GM13977 (cell line): ENCODE measurements at regions not wholly inside any gene's neighbourhood (a gene's known extent, or its start where the extent isn't known, plus 50 kb on each side); places are given as distances from the start of the nearest gene placed in this dataset.
"Not testable (repeated sequence)": the region's sequence is repeated elsewhere in the genome, so short reads cannot be mapped to it uniquely, and the experiment has no call there.

Experiments
- DNase-seq: peaks from one replicate; pipeline ENCODE4 v3.0.0; 2012; ENCODE audit warnings: low spot score
- CTCF ChIP-seq: IDR thresholded peaks from 2 replicates; pipeline ENCODE4 v1.5.1; 2012; ENCODE audit warnings: mild to moderate bottlenecking, control low read depth; ENCODE audit not compliant: insufficient read depth; ENCODE audit errors: extremely low read depth, missing control alignments
- in situ Hi-C: fragments of 300-500 bp; cut with MboI; formaldehyde crosslinking; loops from one replicate; pipeline ENCODE4 v1.12.0; 2022; ENCODE audit warnings: low sequenced_read_pairs, low pct_unique_long_range_greater_than_20kb, mixed read lengths, inconsistent platforms; ENCODE audit not compliant: unreplicated experiment

GRCh38 chr17:20848869-20849443, 193.9 kb downstream of the USP22 start:
- in situ Hi-C loops, DNase-seq: not testable (repeated sequence)
- TF ChIP-seq CTCF, result peak; percentile 28

- in situ Hi-C loops, DNase-seq: not testable (repeated sequence)
Observed at GRCh38 chr17:20851591-20852238, 191.1 kb downstream of the USP22 start.

DNA sequence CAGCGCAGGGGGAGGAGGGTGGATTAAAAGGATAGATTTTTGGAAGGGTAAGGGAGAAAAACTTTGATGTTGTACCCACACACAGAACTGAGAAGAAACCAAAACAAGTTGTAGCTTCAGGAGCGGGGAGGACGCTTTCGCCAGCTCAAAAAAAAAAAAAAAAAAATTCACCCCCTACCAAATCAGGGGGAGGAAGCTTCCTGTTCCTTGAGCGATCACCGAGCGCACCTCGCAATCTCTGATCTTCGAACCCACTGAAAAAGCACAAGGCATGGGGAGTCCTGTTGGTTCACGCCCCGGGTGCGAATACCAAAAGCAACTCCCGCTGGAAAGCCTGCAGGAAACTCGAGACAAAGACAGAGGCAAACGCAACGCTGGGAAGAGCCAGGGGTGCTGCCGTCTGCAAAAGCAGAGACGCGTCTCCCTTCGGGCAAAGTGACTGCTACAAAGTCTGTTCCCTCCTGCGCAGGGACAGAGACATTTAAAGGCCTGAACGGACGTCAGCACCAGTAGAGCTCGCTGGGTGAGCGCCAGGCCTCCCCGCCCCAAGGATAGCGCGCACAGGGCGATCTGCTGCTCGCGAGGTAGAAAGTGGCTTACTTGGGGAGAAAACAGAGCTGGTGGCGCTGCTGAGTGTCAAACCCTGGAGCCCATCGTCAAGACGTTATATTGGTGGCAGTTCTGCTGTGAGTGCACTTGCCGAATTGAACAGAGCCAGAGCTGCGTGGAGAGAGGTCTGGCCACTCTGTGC, 190.4 kb downstream of the USP22 start:
- DNase-seq, result no peak
- TF ChIP-seq CTCF, result no peak
- in situ Hi-C loops, result no loop called here

GRCh38 chr17:20852990-20853370, 189.8 kb downstream of the USP22 start:
- DNase-seq, result no peak
- no peak for TF ChIP-seq CTCF
- in situ Hi-C loops, result no loop called here

GRCh38 chr17:20855910-20856470, 186.8 kb downstream of the USP22 start:
- in situ Hi-C loops, DNase-seq: not testable (repeated sequence)

- in situ Hi-C loops, DNase-seq: not testable (repeated sequence)
Observed at GRCh38 chr17:20866444-20867209, 176.2 kb downstream of the USP22 start.

DNA sequence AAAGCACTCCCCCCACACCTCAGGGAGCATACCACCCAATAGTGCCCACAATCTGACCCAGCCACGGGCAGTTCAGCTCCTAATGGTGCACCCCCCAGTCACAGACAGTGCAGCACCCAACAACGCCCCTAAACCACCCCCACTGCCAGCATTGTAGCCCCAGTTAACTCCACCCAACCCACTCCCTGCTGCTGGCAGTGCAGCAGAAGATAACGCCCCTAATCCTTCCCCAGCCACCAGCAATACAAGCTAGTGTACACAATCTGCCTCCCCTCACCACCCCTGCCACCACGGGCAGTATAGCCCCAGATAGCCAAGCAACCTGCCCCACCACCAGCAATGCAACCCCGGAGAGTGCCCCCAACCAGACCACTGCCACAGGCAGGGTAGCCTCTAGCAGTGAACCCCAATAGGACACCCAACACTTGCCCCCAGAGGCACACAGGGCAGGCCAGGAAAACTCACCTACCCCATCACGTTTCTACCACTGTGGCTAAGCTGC, 175.3 kb downstream of the USP22 start:
- in situ Hi-C loops, DNase-seq: not testable (repeated sequence)

DNA sequence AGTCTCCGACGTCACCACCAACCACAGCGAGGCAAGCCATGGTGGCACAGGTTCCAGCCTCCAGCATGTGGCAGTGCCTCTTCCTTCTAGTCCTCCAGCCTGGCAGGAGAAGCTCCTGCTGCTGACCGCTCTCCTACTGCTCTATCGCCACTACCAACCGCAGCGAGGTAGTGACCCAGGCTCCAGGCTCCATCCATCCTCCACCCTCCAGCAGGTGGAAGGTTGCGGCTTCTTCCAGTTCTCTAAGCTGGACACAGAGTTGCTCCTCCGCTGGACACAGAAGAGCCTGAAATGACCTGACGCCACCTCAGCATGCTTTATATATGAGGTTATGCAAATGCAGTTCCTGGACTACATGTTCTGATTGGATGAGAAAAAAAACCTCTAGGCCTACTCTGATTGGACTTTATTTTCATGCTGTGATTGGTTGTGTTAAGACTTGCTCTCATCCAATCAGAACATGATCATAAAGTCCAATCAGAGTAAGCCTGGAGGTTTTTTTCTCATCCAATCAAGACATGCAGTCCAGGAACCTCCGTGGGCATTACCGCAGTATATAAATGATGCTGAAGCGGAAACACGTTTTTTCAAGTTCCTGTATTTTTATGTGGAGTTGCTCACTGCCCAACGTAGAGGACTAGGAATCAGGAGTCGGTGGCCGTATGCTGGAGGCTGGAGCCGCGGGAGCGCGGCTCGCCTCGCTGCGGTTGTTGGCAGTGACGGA, 174.7 kb downstream of the USP22 start:
- DNase-seq, in situ Hi-C loops: not testable (repeated sequence)

DNA sequence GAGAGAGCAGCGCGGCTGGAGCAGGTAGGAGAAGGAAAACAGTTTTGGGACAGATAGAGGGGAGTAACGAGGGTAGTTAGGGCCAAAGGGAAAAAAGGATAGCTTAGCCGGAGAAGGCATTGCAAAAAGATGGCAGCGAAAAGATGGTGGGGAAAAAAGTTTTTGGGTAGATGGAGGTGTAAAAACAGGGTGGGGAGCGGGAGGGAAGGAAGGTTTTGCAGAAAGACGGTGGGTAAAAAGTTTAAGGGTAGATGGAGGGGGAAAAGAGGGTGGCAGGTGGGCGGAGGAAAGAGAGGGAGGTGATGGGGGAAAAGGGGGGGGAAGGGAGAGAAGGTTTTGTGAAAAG, 174.2 kb downstream of the USP22 start:
- DNase-seq, in situ Hi-C loops: not testable (repeated sequence)

DNA sequence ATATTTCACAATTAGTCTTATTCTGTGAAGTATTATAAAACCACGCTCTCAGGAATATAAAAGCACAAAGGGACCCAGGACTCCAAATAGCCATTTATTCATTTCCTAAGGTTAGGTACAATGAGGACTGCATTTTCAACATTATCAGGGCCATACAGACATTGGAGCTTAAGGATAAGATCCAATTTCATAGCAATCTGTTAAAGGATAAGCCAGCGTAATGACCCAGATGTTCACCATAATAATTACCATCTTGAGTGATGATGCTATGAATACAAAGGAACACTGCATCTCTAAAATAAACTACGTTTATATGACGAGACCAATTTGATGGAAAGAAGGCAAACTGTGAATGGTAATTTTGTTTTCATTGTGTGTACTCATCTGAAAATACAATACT, 169.6 kb downstream of the USP22 start:
- in situ Hi-C loops, DNase-seq: not testable (repeated sequence)

DNA sequence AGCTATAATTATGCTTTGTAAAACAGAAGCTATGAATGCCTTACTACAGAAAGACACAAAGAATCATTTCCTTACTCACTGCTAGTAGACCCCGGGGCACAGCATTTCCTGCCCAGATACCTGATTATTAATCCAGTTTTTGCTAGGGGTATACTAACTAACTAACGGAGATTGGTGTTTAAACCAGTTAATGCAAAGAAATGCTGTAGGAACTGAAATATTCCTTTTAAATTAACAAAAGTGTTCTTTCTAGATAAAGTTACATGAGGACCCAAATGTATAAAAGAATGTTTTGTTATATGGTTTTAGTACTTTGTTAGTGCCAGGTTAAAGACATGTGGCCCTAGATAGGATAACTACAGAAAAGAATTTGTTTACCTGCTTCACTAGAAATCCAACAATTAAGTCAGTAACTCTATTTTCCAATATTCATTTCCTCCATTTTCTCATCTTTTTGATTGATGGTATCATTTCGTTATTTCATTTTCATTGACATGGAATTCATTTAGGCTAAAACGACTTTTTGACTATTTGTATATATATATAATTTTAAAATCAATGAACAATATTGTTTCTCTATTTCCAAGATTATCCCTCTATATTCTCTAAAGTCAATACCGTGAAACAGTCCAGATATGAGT, 169.0 kb downstream of the USP22 start:
- in situ Hi-C loops, DNase-seq: not testable (repeated sequence)

DNA sequence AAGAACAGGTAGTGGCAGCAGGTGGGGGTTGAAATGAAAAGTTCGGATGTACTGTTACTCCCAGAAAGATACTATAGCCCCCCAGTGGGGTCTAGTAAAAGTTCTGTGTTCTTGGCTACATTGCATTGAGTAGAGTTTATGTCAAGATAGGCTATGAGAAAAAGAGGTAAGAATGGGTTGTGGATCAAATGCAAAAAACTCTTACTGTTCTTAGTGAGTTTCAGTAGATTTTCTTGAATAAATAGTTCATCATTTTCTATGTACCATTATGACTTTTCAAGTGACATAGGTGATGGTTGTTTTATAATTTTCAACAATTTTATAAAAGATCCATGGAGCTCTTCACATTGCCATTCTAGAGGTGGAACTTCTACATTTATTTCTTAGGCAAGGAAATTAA, 165.4 kb downstream of the USP22 start:
- DNase-seq, in situ Hi-C loops: not testable (repeated sequence)
